Caco-2 (cell line): ENCODE measurements at regions not wholly inside any gene's neighbourhood (a gene's known extent, or its start where the extent isn't known, plus 50 kb on each side); places are given as distances from the start of the nearest gene placed in this dataset.

Experiments
- BruUV-seq: library from RNA; stranded (reverse); fragments of 400-500 nt; replicated peaks from 2 replicates; lab custom pipeline; 2021; lab: Mats Ljungman, UMichigan
- CTCF ChIA-PET: fragments of 300-600 bp; sonication (Branson Sonifier 250); formaldehyde crosslinking; loops from one replicate; lab custom pipeline; 2022; ENCODE audit warnings: antibody characterized with exemption; lab: Charles Lee
- POLR2A ChIA-PET: fragments of 300-600 bp; sonication (Branson Sonifier 250); formaldehyde crosslinking; loops from one replicate; lab custom pipeline; 2022; ENCODE audit warnings: antibody characterized with exemption; lab: Charles Lee
- DNase-seq, 2 experiments: peaks; one replicate each; pipeline versions ENCODE4 v3.0.0 to v3.0.0-alpha.2; 2020 to 2022
- H3K27me3 ChIP-seq: replicated peaks from 2 replicates; pipeline ENCODE4 v1.6.0; 2011; ENCODE audit warnings: low read length; ENCODE audit not compliant: control insufficient read depth, insufficient read depth
- H3K36me3 ChIP-seq: 2 replicates; pipeline ENCODE4 v1.5.1; 2011; ENCODE audit warnings: low read length; ENCODE audit not compliant: control insufficient read depth, insufficient read depth
- H3K4me1 ChIP-seq: fragments of 250-450 bp; sonication (Bioruptor Pico); 2 replicates; pipeline ENCODE4 v1.5.1; 2020; ENCODE audit warnings: mild to moderate bottlenecking
- H3K4me3 ChIP-seq: 2 replicates; pipeline ENCODE4 v1.5.1; 2011; ENCODE audit warnings: low read depth, mild to moderate bottlenecking, control low read depth, low read length
- H3K9me3 ChIP-seq: fragments of 250-450 bp; sonication (Bioruptor Pico); 2 replicates; pipeline ENCODE4 v1.5.1; 2020; ENCODE audit warnings: mild to moderate bottlenecking, moderate library complexity
- H3K27ac Mint-ChIP-seq: one replicate; pipeline ENCODE4 v1.8.0; 2022; ENCODE audit warnings: mixed read lengths; ENCODE audit not compliant: unreplicated experiment
- H3K27me3 Mint-ChIP-seq: one replicate; pipeline ENCODE4 v1.8.0; 2022; ENCODE audit warnings: mixed read lengths; ENCODE audit not compliant: insufficient read depth, unreplicated experiment
- H3K36me3 Mint-ChIP-seq: one replicate; pipeline ENCODE4 v1.8.0; 2022; ENCODE audit warnings: mild to moderate bottlenecking, mixed read lengths; ENCODE audit not compliant: insufficient read depth, unreplicated experiment
- H3K4me1 Mint-ChIP-seq: one replicate; pipeline ENCODE4 v1.8.0; 2022; ENCODE audit warnings: low read depth, mixed read lengths; ENCODE audit not compliant: unreplicated experiment
- H3K4me3 Mint-ChIP-seq: one replicate; pipeline ENCODE4 v1.8.0; 2022; ENCODE audit warnings: mild to moderate bottlenecking, moderate library complexity, mixed read lengths; ENCODE audit not compliant: unreplicated experiment
- H3K9me3 Mint-ChIP-seq: one replicate; pipeline ENCODE4 v1.8.0; 2022; ENCODE audit warnings: mixed read lengths; ENCODE audit not compliant: unreplicated experiment
- intact Hi-C: fragments of 100-400 bp; cut with micrococcal nuclease; formaldehyde crosslinking; loops from one replicate; pipeline ENCODE4 v1.10.0; 2022; ENCODE audit not compliant: unreplicated experiment
- TF ChIP-seq, protein P1 (sequence below), 2 experiments: fragments of 200-600 bp in 1 of 2; IDR thresholded peaks; 1 replicate in 1 of 2; 2 replicates in 1 of 2; pipeline versions ENCODE4 v1.5.1 to v1.8.0; 2011 to 2022; ENCODE audit warnings: antibody characterized with exemption in 1 of 2, control low read depth in 1 of 2, inconsistent platforms in 1 of 2, low read depth in 1 of 2, low read length in 1 of 2, mild to moderate bottlenecking in 1 of 2, moderate library complexity in 1 of 2; ENCODE audit not compliant: insufficient read depth in 1 of 2, severe bottlenecking in 1 of 2, unreplicated experiment in 1 of 2

DNA sequence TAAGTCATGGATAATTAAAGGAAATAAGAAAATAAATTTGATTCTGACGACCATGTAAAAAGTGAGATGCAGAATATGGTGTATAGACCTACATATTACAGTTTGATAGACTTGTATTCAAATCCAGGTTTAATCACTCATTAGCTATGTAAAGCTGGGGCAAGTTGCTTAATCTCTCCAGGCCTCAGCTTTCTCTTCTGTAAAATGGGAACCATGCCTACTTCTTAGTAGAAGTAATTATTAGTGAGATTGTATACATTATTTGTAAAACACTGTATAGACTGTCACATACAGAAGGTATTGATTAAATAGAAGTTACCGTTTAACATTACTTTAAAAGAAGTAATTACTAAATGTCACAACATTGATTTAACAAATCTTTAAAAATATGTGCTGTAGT, 392.2 kb downstream of the STK39 start:
- Histone ChIP-seq H3K9me3 (no peaks in the 10 kb centered on the region), H3K36me3 (no peaks in the 10 kb centered on the region), H3K4me1 (no peaks in the 10 kb centered on the region), H3K4me3 (no peak overlapping the region), H3K27me3 (no peaks in the 10 kb centered on the region)
- TF ChIP-seq, protein P1, sequence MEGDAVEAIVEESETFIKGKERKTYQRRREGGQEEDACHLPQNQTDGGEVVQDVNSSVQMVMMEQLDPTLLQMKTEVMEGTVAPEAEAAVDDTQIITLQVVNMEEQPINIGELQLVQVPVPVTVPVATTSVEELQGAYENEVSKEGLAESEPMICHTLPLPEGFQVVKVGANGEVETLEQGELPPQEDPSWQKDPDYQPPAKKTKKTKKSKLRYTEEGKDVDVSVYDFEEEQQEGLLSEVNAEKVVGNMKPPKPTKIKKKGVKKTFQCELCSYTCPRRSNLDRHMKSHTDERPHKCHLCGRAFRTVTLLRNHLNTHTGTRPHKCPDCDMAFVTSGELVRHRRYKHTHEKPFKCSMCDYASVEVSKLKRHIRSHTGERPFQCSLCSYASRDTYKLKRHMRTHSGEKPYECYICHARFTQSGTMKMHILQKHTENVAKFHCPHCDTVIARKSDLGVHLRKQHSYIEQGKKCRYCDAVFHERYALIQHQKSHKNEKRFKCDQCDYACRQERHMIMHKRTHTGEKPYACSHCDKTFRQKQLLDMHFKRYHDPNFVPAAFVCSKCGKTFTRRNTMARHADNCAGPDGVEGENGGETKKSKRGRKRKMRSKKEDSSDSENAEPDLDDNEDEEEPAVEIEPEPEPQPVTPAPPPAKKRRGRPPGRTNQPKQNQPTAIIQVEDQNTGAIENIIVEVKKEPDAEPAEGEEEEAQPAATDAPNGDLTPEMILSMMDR (IDR thresholded peaks at IDR 0.05; ENCODE audit: insufficient read depth in 1 of 2, low read depth in 1 of 2, low read length in 1 of 2, severe bottlenecking in 1 of 2, unreplicated experiment in 1 of 2), result no peak
- no peaks in the 10 kb centered on the region for H3K36me3 Mint-ChIP-seq
- BruUV-seq, result no TSS peak
- no peaks in the 10 kb centered on the region for H3K4me1 Mint-ChIP-seq
- ChIA-PET CTCF (interaction anchor here (0.5 kb wide), 1 partner anchor 91 kb away, joined by 4 read pairs; no protein-coding TSS in a partner anchor), POLR2A (no interaction called here)
- intact Hi-C loops, result no loop called here
- DNase-seq, result no peak
- H3K27ac Mint-ChIP-seq, result no peak overlapping the region
- no peaks in the 10 kb centered on the region for H3K9me3 Mint-ChIP-seq
- H3K4me3 Mint-ChIP-seq, result no peak overlapping the region
- peaks cover 7% of the 10 kb centered on the region for H3K27me3 Mint-ChIP-seq

DNA sequence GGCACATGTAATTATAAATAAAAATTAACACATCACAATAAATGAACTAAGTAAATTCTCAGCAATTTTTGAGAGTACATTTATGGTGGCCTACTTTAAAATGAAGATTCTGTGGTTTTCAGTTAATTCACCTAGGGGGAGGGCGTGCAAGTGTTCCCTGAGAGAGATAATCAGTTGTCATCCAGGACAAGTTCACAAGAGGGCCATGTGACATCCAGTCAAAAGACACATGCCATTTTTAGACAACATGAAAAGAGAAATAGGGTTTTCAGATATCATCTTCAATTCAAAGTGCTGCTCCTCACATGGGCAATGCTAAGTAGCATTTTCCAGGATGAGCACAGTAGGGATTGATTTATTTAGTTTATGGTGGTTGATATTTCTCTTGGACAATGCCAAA, 393.7 kb downstream of the STK39 start:
- POLR2A ChIA-PET, result no interaction called here

DNA sequence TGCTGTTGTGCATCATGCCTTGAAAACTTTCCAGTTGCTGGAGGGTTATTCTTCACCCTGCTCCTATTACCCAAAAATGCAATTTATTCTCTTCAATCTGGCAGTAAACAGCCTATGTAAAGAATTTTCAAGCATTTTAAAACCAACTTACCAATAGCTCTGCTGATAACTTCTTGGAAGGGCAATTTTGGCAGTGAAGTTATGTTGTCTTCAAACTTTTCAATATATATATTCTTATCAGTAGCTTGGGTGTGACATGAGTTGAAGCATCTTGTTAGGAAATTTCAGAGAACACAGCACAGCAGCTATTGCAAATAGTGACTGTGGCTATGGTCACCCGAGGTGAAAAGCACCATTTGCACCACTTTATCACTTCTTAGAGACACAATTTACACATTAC, 395.5 kb downstream of the STK39 start:
- no TSS peak for BruUV-seq
- Histone ChIP-seq H3K9me3 (no peaks in the 10 kb centered on the region), H3K4me1 (no peaks in the 10 kb centered on the region), H3K27me3 (no peaks in the 10 kb centered on the region), H3K4me3 (no peak overlapping the region), H3K36me3 (no peaks in the 10 kb centered on the region)
- ChIA-PET POLR2A (no interaction called here), CTCF (no interaction called here)
- DNase-seq, result no peak
- Mint-ChIP-seq H3K36me3 (no peaks in the 10 kb centered on the region), H3K27ac (no peak overlapping the region), H3K4me1 (no peaks in the 10 kb centered on the region), H3K9me3 (peaks cover 9% of the 10 kb centered on the region), H3K4me3 (no peak overlapping the region), H3K27me3 (peaks cover 6% of the 10 kb centered on the region)
- intact Hi-C loops, result no loop called here
- TF ChIP-seq, protein P1 (IDR thresholded peaks at IDR 0.05; ENCODE audit: insufficient read depth in 1 of 2, low read depth in 1 of 2, low read length in 1 of 2, severe bottlenecking in 1 of 2, unreplicated experiment in 1 of 2), result no peak

More for the DNA sequence above, 393.7 kb downstream of the STK39 start:
- H3K4me3 Mint-ChIP-seq, result no peak overlapping the region
- H3K36me3 ChIP-seq, result no peaks in the 10 kb centered on the region
- no peaks in the 10 kb centered on the region for H3K27me3 ChIP-seq
- peaks cover 6% of the 10 kb centered on the region for H3K27me3 Mint-ChIP-seq
- BruUV-seq, result no TSS peak
- H3K9me3 ChIP-seq, result no peaks in the 10 kb centered on the region
- peaks cover 5% of the 10 kb centered on the region for H3K9me3 Mint-ChIP-seq
- H3K27ac Mint-ChIP-seq, result no peak overlapping the region
- H3K4me3 ChIP-seq, result no peak overlapping the region
- H3K36me3 Mint-ChIP-seq, result no peaks in the 10 kb centered on the region
- DNase-seq, result no peak
- TF ChIP-seq, protein P1 (IDR thresholded peaks at IDR 0.05; ENCODE audit: insufficient read depth in 1 of 2, low read depth in 1 of 2, low read length in 1 of 2, severe bottlenecking in 1 of 2, unreplicated experiment in 1 of 2), result no peak
- H3K4me1 ChIP-seq, result no peaks in the 10 kb centered on the region
- intact Hi-C loops, result no loop called here
- CTCF ChIA-PET, result no interaction called here
- no peaks in the 10 kb centered on the region for H3K4me1 Mint-ChIP-seq
